Endothelial cell (in vitro differentiated cells): ENCODE measurements at regions not wholly inside any gene's neighbourhood (a gene's known extent, or its start where the extent isn't known, plus 50 kb on each side); places are given as distances from the start of the nearest gene placed in this dataset.

ENCODE experiments used
- DNase-seq: peaks from one replicate; pipeline ENCODE4 v3.0.0; 2021; ENCODE audit warnings: low spot score
- H3K27ac Mint-ChIP-seq: one replicate; pipeline ENCODE4 v1.8.0; 2021; ENCODE audit warnings: mixed read lengths, inconsistent platforms; ENCODE audit not compliant: unreplicated experiment
- H3K27me3 Mint-ChIP-seq: one replicate; pipeline ENCODE4 v1.8.0; 2021; ENCODE audit warnings: mild to moderate bottlenecking, moderate library complexity, mixed read lengths, inconsistent platforms; ENCODE audit not compliant: unreplicated experiment
- H3K36me3 Mint-ChIP-seq: one replicate; pipeline ENCODE4 v1.8.0; 2021; ENCODE audit warnings: mild to moderate bottlenecking, low read depth, mixed read lengths, inconsistent platforms; ENCODE audit not compliant: unreplicated experiment
- H3K4me1 Mint-ChIP-seq: one replicate; pipeline ENCODE4 v1.8.0; 2021; ENCODE audit warnings: mild to moderate bottlenecking, mixed read lengths, inconsistent platforms; ENCODE audit not compliant: unreplicated experiment
- H3K4me3 Mint-ChIP-seq: one replicate; pipeline ENCODE4 v1.8.0; 2021; ENCODE audit warnings: mild to moderate bottlenecking, mixed read lengths, inconsistent platforms; ENCODE audit not compliant: unreplicated experiment
- H3K9me3 Mint-ChIP-seq: one replicate; pipeline ENCODE4 v1.8.0; 2021; ENCODE audit warnings: mixed read lengths, inconsistent platforms; ENCODE audit not compliant: unreplicated experiment
- TF ChIP-seq, protein P1 (sequence below): fragments of 200-600 bp; sonication (generic); IDR thresholded peaks from one replicate; pipeline ENCODE4 v1.5.0; 2021; ENCODE audit warnings: antibody characterized with exemption; ENCODE audit not compliant: unreplicated experiment

- H3K4me1 Mint-ChIP-seq, result no peaks in the 10 kb centered on the region
- no peak for DNase-seq
- no peaks in the 10 kb centered on the region for H3K36me3 Mint-ChIP-seq
- H3K27me3 Mint-ChIP-seq, result no peaks in the 10 kb centered on the region
- H3K9me3 Mint-ChIP-seq, result no peaks in the 10 kb centered on the region
- H3K4me3 Mint-ChIP-seq, result no peak overlapping the region
- H3K27ac Mint-ChIP-seq, result no peak overlapping the region
- TF ChIP-seq, protein P1, sequence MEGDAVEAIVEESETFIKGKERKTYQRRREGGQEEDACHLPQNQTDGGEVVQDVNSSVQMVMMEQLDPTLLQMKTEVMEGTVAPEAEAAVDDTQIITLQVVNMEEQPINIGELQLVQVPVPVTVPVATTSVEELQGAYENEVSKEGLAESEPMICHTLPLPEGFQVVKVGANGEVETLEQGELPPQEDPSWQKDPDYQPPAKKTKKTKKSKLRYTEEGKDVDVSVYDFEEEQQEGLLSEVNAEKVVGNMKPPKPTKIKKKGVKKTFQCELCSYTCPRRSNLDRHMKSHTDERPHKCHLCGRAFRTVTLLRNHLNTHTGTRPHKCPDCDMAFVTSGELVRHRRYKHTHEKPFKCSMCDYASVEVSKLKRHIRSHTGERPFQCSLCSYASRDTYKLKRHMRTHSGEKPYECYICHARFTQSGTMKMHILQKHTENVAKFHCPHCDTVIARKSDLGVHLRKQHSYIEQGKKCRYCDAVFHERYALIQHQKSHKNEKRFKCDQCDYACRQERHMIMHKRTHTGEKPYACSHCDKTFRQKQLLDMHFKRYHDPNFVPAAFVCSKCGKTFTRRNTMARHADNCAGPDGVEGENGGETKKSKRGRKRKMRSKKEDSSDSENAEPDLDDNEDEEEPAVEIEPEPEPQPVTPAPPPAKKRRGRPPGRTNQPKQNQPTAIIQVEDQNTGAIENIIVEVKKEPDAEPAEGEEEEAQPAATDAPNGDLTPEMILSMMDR, result no peak
Measured at GRCh38 chr18:42623935-42624334, 491.6 kb downstream of the RIT2 start.

DNA sequence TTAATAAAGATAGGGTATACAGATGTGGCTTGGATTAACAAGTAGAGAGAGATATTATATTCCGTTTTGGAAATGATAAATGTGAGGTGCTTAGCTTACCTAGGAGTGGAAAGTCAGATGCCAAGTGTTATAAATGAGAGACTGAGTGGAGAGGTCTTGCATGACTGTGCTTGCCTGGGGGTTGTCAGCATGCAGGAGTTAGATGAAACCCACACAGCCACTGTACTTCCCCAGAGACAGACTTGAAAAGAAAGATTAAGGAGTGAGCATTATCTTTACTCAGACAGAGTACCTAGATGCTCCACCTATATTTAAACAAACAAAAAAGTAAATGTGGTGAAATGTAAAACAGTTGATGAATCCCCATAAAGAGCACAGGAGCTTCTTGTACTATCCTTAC, 482.7 kb downstream of the RIT2 start:
- no peaks in the 10 kb centered on the region for H3K36me3 Mint-ChIP-seq
- TF ChIP-seq, protein P1, result no peak
- DNase-seq, result no peak
- H3K27ac Mint-ChIP-seq, result no peak overlapping the region
- H3K4me1 Mint-ChIP-seq, result no peaks in the 10 kb centered on the region
- H3K9me3 Mint-ChIP-seq, result no peaks in the 10 kb centered on the region
- H3K27me3 Mint-ChIP-seq, result no peaks in the 10 kb centered on the region
- H3K4me3 Mint-ChIP-seq, result no peak overlapping the region

DNA sequence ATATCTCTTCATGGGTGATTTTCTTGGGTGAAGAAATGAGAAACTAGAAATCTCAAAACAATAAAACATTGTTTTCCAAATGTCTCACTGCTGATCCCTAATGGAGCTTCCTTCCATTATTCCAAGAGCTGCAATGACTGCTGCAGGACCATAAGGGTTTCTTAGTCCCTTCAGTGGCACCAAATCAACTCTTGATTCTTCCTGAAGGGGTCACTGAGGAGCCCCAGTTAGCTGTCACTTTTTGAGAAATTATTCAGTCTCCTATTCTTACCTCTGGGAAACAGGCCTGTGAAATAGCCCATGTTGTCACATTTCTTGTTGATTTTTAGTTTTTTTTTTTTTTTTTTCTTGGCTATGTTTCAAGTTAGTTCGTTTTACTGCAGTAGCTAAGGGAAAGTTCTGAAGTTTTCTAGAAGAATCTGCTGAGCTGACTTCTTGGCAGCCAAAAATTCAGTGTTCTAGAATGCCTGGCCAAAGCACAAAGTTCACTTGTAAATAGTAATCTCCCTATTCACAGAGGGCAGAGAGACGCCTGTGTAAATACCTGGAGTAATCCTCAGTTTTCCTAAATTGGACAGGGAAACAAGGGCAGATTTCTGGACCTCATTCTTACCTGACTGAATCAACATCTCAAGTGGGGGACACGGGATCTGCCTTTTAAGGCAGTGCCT, 480.0 kb downstream of the RIT2 start:
- Mint-ChIP-seq H3K27ac (no peak overlapping the region), H3K36me3 (no peaks in the 10 kb centered on the region), H3K9me3 (no peaks in the 10 kb centered on the region), H3K27me3 (no peaks in the 10 kb centered on the region), H3K4me1 (no peaks in the 10 kb centered on the region), H3K4me3 (no peak overlapping the region)
- TF ChIP-seq, protein P1, result no peak
- DNase-seq, result peak; percentile 5

- H3K36me3 Mint-ChIP-seq, result no peaks in the 10 kb centered on the region
- DNase-seq, result no peak
- TF ChIP-seq, protein P1, result no peak
- H3K27me3 Mint-ChIP-seq, result no peaks in the 10 kb centered on the region
- no peak overlapping the region for H3K4me3 Mint-ChIP-seq
- no peak overlapping the region for H3K27ac Mint-ChIP-seq
- H3K4me1 Mint-ChIP-seq, result no peaks in the 10 kb centered on the region
- H3K9me3 Mint-ChIP-seq, result no peaks in the 10 kb centered on the region
Measured at GRCh38 chr18:42636309-42636708, 479.2 kb downstream of the RIT2 start.

GRCh38 chr18:42640160-42640559, 475.3 kb downstream of the RIT2 start:
- TF ChIP-seq, protein P1, result no peak
- Mint-ChIP-seq H3K27me3 (peaks cover 2% of the 10 kb centered on the region), H3K9me3 (no peaks in the 10 kb centered on the region), H3K4me3 (no peak overlapping the region), H3K27ac (no peak overlapping the region), H3K36me3 (no peaks in the 10 kb centered on the region), H3K4me1 (no peaks in the 10 kb centered on the region)
- no peak for DNase-seq
